ENCODE measurements at regions not wholly inside any gene's neighbourhood (a gene's known extent, or its start where the extent isn't known, plus 50 kb on each side); places are given as distances from the start of the nearest gene placed in this dataset.

DNA sequence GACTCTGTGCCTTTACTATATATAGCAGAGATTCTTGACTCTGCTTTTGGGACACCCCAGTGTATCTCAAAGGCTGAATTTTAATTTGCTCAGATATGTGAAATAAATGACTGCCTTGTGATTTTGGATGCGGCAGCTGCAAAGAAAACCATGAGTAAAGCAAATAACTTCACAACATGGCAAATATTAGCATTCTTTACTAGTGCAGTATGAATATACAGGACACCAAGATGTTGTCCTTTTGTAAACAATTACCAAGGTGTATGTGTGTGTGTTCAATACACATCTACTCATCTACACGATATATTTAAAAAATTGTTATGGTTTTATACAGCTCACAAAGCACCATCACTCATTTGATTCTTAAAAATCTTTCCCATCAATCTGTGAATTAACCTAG is 70.6 kb upstream of the TCF4 start:
- no peak overlapping the region for H3K56ac ChIP-seq (replicated peaks; ENCODE audit: insufficient read length, low read depth, low read length)
- no peak overlapping the region for H2BK120ac ChIP-seq (replicated peaks; ENCODE audit: low read depth, low read length)
- 86% methylated on average over 2 of the region's 2 CpGs; no CpG with 5 or more reads in 1 of the 2 experiments for WGBS, 2 experiments (ENCODE audit: extremely low coverage in 1 of 2, insufficient coverage in 1 of 2, insufficient read length in 1 of 2, insufficient replicate concordance in 2 of 2, low coverage in 1 of 2, low lambda C conversion rate in 2 of 2, missing lambda C conversion rate in 1 of 2)
- no peak overlapping the region for H3K4me2 ChIP-seq (ENCODE audit: insufficient read depth in 1 of 2, low read depth in 2 of 2, low read length in 2 of 2)
- no peaks in the 10 kb centered on the region for H3K9me3 ChIP-seq (ENCODE audit: insufficient read depth in 2 of 2, low read depth in 1 of 2, low read length in 1 of 2)
- no peak overlapping the region for H2AFZ ChIP-seq (ENCODE audit: low read length)
- no peaks in the 10 kb centered on the region for H3K27me3 ChIP-seq (replicated peaks in 1 of 4; ENCODE audit: control insufficient read depth in 3 of 4, extremely low read depth in 1 of 4, insufficient read depth in 3 of 4, low read length in 3 of 4)
- H3K23ac ChIP-seq (ENCODE audit: insufficient read length): no peak overlapping the region
- no peak overlapping the region for H2BK20ac ChIP-seq (ENCODE audit: low read length)
- H2BK15ac ChIP-seq (ENCODE audit: low read length): no peak overlapping the region
- H3K27ac ChIP-seq (ENCODE audit: low read depth, low read length): no peak overlapping the region
- H3K4me3 ChIP-seq (ENCODE audit: extremely low read depth in 1 of 4, insufficient read depth in 2 of 4, low read depth in 3 of 4, low read length in 4 of 4): no peak overlapping the region
- ChIA-PET POLR2A (ENCODE audit: partially characterized antibody) (no interaction called here), CTCF (ENCODE audit: partially characterized antibody) (no interaction called here)
- H3K23me2 ChIP-seq (ENCODE audit: low read depth, low read length): no peaks in the 10 kb centered on the region; the same call in 1 of the 2 replicates
- no peaks in the 10 kb centered on the region for H4K20me1 ChIP-seq (replicated peaks in 1 of 2; ENCODE audit: control insufficient read depth in 1 of 2, insufficient read depth in 2 of 2, low read length in 2 of 2)
- no peak overlapping the region for H3K4ac ChIP-seq (replicated peaks; ENCODE audit: insufficient read length, low read depth, low read length)
- no peak overlapping the region for H3K14ac ChIP-seq (ENCODE audit: insufficient read length)
- no peak overlapping the region for H3K9ac ChIP-seq (replicated peaks in 1 of 4; ENCODE audit: extremely low read depth in 1 of 4, low read depth in 3 of 4, low read length in 3 of 4)
- no peak overlapping the region for H2BK12ac ChIP-seq (ENCODE audit: low read depth, low read length)
- H3K18ac ChIP-seq (ENCODE audit: extremely low read depth, low read length): no peak overlapping the region
- no peak overlapping the region for H4K8ac ChIP-seq (ENCODE audit: extremely low read depth, insufficient read depth, low read length)
- H3K79me1 ChIP-seq (ENCODE audit: low read depth, low read length): no peaks in the 10 kb centered on the region
- FAIRE-seq (no peak), DNase-seq (ENCODE audit: low read depth in 1 of 2, low spot score in 2 of 2) (no peak)
- no peaks in the 10 kb centered on the region for H3K79me2 ChIP-seq (ENCODE audit: control insufficient read depth in 1 of 2, insufficient read depth in 2 of 2, low read length in 2 of 2)
- H4K5ac ChIP-seq (ENCODE audit: insufficient read length, low read depth, low read length): no peak overlapping the region
- no peaks in the 10 kb centered on the region for H3K36me3 ChIP-seq (ENCODE audit: control insufficient read depth in 2 of 4, insufficient read depth in 4 of 4, low read length in 3 of 4)
- no peak overlapping the region for H2BK5ac ChIP-seq (ENCODE audit: low read depth, low read length)
- no peak overlapping the region for H4K91ac ChIP-seq (replicated peaks; ENCODE audit: insufficient read length, low read length)
- no peak overlapping the region for H2AK5ac ChIP-seq (ENCODE audit: low read depth, low read length)
- H3K4me1 ChIP-seq (replicated peaks in 1 of 4; ENCODE audit: control insufficient read depth in 3 of 4, insufficient read depth in 4 of 4, low read length in 3 of 4): no peaks in the 10 kb centered on the region
- TF ChIP-seq SUZ12 (IDR thresholded peaks at IDR 0.05; ENCODE audit: low read length) (no peak), SIX5 (IDR thresholded peaks at IDR 0.05; ENCODE audit: low read depth, low read length) (no peak), PHF8 (conservative IDR thresholded peaks at IDR 0.05; ENCODE audit: low read depth, low read length) (no peak), SIRT6 (IDR thresholded peaks at IDR 0.05; ENCODE audit: low read length) (no peak), RNF2 (IDR thresholded peaks at IDR 0.05; ENCODE audit: borderline replicate concordance, low read depth, low read length, missing control alignments, poor library complexity, severe bottlenecking) (no peak), NANOG (IDR thresholded peaks at IDR 0.05; ENCODE audit: insufficient read depth, low read depth, low read length, poor library complexity, severe bottlenecking) (no peak), TEAD4 (IDR thresholded peaks at IDR 0.05; ENCODE audit: low read depth, low read length) (no peak), EP300 (IDR thresholded peaks at IDR 0.05; ENCODE audit: borderline replicate concordance in 1 of 2, low read depth in 2 of 2, low read length in 2 of 2) (no peak)
- TF ChIP-seq, protein P1, sequence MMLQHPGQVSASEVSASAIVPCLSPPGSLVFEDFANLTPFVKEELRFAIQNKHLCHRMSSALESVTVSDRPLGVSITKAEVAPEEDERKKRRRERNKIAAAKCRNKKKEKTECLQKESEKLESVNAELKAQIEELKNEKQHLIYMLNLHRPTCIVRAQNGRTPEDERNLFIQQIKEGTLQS (IDR thresholded peaks at IDR 0.05; ENCODE audit: insufficient read depth, low read depth, low read length): no peak

All from H1 (cell line).